ENCODE measurements at regions not wholly inside any gene's neighbourhood (a gene's known extent, or its start where the extent isn't known, plus 50 kb on each side); places are given as distances from the start of the nearest gene placed in this dataset.

- TF ChIP-seq CTCF (IDR thresholded peaks at IDR 0.05) = no peak
- TF ChIP-seq ZFX (IDR thresholded peaks at IDR 0.05; ENCODE audit: borderline replicate concordance) = no peak
- no peak overlapping the region for H3K27ac ChIP-seq
These were observed 696.9 kb downstream of the PCDH7 start for GRCh38 chr4:31417040-31417439.

GRCh38 chr4:31422006-31422405 is 701.8 kb downstream of the PCDH7 start:
- H3K27ac ChIP-seq = no peak overlapping the region

GRCh38 chr4:31427691-31428090 is 707.5 kb downstream of the PCDH7 start:
- TF ChIP-seq CTCF (IDR thresholded peaks at IDR 0.05) = no peak
- no peak for TF ChIP-seq ZFX (IDR thresholded peaks at IDR 0.05; ENCODE audit: borderline replicate concordance)

More at GRCh38 chr4:31422006-31422405, 701.8 kb downstream of the PCDH7 start:
- TF ChIP-seq CTCF (IDR thresholded peaks at IDR 0.05) = no peak
- no peak for TF ChIP-seq ZFX (IDR thresholded peaks at IDR 0.05; ENCODE audit: borderline replicate concordance)

GRCh38 chr4:31442236-31442635 is 722.1 kb downstream of the PCDH7 start:
- no peak for TF ChIP-seq CTCF (IDR thresholded peaks at IDR 0.05)
- no peak for TF ChIP-seq ZFX (IDR thresholded peaks at IDR 0.05; ENCODE audit: borderline replicate concordance)
- no peak overlapping the region for H3K27ac ChIP-seq

More at GRCh38 chr4:31427691-31428090, 707.5 kb downstream of the PCDH7 start:
- H3K27ac ChIP-seq = no peak overlapping the region

- TF ChIP-seq ZFX (IDR thresholded peaks at IDR 0.05; ENCODE audit: borderline replicate concordance) = no peak
- H3K27ac ChIP-seq = no peak overlapping the region
These were observed 725.4 kb downstream of the PCDH7 start for GRCh38 chr4:31445526-31445925.

GRCh38 chr4:31455612-31456011 is 735.4 kb downstream of the PCDH7 start:
- TF ChIP-seq CTCF (IDR thresholded peaks at IDR 0.05) (no peak), ZFX (IDR thresholded peaks at IDR 0.05; ENCODE audit: borderline replicate concordance) (no peak)
- H3K27ac ChIP-seq = peak overlapping the region; percentile 29

GRCh38 chr4:31458813-31459212 is 738.6 kb downstream of the PCDH7 start:
- no peak overlapping the region for H3K27ac ChIP-seq
- TF ChIP-seq CTCF (IDR thresholded peaks at IDR 0.05) = no peak
- no peak for TF ChIP-seq ZFX (IDR thresholded peaks at IDR 0.05; ENCODE audit: borderline replicate concordance)

- no peak overlapping the region for H3K27ac ChIP-seq
- no peak for TF ChIP-seq CTCF (IDR thresholded peaks at IDR 0.05)
These were observed 741.3 kb downstream of the PCDH7 start for GRCh38 chr4:31461421-31461820.

All from 22Rv1 (cell line).